GM13977 (cell line): ENCODE measurements at regions not wholly inside any gene's neighbourhood (a gene's known extent, or its start where the extent isn't known, plus 50 kb on each side); places are given as distances from the start of the nearest gene placed in this dataset.

ENCODE experiments used
- DNase-seq: peaks from one replicate; pipeline ENCODE4 v3.0.0; 2012; ENCODE audit warnings: low spot score
- in situ Hi-C: fragments of 300-500 bp; cut with MboI; formaldehyde crosslinking; loops from one replicate; pipeline ENCODE4 v1.12.0; 2022; ENCODE audit warnings: low sequenced_read_pairs, low pct_unique_long_range_greater_than_20kb, mixed read lengths, inconsistent platforms; ENCODE audit not compliant: unreplicated experiment
- TF ChIP-seq, protein P1 (sequence below): IDR thresholded peaks from 2 replicates; pipeline ENCODE4 v1.5.1; 2012; ENCODE audit warnings: mild to moderate bottlenecking, control low read depth; ENCODE audit not compliant: insufficient read depth; ENCODE audit errors: extremely low read depth, missing control alignments

DNA sequence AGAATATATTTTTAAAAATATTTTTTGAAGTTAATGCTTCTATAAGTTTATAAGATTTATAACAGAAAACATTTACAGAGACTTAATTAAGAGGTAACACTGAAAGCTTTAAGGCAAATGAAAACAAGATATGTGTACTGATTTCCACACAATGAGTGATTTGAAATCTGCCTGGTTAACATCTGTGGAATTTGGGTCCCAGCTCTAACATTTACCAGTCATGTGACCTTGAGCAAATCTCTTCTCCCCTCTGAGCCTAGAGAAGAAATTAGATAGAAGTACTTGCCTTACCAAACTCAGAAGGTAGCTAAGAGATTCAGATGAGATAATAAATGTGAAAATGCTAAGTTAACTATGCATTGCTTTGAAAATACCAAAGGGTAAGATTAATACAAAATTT, 458.8 kb upstream of the LCORL start:
- DNase-seq = no peak
- TF ChIP-seq, protein P1, sequence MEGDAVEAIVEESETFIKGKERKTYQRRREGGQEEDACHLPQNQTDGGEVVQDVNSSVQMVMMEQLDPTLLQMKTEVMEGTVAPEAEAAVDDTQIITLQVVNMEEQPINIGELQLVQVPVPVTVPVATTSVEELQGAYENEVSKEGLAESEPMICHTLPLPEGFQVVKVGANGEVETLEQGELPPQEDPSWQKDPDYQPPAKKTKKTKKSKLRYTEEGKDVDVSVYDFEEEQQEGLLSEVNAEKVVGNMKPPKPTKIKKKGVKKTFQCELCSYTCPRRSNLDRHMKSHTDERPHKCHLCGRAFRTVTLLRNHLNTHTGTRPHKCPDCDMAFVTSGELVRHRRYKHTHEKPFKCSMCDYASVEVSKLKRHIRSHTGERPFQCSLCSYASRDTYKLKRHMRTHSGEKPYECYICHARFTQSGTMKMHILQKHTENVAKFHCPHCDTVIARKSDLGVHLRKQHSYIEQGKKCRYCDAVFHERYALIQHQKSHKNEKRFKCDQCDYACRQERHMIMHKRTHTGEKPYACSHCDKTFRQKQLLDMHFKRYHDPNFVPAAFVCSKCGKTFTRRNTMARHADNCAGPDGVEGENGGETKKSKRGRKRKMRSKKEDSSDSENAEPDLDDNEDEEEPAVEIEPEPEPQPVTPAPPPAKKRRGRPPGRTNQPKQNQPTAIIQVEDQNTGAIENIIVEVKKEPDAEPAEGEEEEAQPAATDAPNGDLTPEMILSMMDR = no peak
- in situ Hi-C loops = no loop called here

DNA sequence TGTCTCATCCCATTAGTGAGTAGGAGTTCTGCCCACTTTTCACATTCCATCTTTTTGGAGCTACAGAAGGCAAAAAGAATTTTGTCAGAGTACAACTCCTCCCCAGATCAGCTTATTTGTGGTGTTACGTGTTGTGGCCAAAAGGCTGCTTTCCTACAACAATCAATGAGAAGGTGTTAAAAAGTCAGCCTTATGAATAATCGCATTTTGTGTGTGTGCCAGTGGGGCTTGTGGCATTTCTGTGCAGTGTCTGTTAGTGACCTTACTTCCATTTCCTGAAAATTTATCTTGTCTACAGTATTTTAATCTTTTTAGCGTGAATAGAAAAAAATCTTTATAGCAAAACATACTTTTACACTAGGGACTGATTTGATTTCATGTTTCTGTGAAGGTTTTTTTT, 458.3 kb upstream of the LCORL start:
- in situ Hi-C loops = no loop called here
- no peak for DNase-seq
- TF ChIP-seq, protein P1 = no peak

DNA sequence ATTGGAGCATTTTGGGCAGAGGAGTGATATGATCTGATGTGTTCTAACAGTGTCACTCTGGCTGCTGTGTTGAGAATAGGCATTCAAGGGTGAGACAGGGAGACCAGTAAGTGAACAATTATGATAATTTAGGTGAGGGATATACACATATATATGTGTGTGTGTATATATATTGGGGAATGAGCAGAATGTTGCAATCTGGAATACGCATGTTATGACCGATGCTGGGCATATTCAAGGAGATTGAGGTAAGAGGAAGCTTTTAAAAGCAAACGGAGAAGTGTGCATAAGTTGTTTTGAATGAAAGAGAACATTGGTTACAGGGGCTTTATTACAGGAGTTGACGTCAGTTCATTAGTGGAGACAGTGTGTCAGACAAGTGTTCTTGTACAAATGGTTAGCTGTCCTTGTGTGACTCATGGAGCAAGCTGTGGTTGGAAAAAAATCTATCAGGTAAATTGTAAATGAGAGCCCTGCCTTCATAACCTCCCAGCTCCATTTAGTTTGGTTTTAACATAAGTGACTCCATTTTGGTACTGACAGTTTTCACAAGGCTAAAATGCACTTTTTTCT, 442.5 kb upstream of the LCORL start:
- in situ Hi-C loops = no loop called here
- TF ChIP-seq, protein P1 = no peak

DNA sequence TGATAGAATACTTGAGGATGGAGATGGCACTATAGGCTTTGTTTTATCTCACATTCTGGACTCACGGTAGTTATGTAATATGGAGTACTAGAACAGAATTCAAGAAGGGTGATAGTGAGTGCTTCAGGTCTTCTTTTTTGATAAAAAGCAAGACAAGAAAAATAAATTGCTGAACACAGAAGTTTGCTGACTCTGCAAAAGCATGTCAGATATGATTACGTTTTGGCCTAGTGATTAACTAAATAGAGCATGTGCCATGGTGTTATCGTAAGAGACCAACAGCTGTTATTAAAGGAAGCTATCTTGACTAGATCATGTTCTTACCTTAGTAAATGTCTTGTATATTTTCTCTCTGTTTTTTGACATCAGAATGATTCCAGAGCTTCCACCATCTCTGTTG, 436.9 kb upstream of the LCORL start:
- no peak for DNase-seq
- TF ChIP-seq, protein P1 = no peak
- in situ Hi-C loops = no loop called here

More for the DNA sequence above, 442.5 kb upstream of the LCORL start:
- no peak for DNase-seq

DNA sequence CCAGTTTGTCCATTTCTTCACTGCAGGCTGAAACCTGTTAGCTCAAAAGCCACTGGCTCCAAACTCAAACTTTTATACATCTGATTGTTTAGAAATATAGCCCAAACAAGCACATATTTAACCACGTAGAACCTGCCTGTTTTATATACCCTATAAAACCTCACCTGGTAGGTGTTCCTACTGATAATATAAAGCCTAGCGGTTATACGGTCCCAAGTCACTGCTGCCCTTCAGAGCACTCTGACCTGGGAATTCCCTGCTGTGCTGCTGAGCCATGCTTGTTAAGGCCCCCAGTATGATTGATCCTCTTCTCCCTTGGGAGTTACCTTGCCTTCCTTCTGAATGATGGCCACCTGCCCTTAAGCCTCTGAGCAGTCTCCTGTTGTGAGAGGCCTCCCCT, 432.8 kb upstream of the LCORL start:
- in situ Hi-C loops = no loop called here
- DNase-seq = no peak
- TF ChIP-seq, protein P1 = no peak

DNA sequence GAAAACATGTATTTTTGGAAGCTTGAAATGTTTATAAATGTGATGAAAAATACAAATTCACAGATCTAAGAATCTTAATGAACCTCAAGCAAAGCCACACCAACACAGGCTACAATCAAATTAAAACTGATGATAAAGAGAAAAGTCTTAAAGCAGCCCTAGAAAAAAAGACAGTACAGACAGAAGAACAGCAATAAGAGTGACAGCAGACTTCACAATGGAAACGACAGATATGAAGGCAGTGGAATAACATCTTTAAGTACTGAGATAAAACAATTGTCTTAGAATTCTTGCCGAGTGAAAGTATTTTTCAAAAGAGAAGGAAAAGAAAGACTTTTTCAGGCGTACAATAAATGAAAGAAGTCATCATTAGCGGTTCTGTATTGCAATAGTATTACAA, 423.6 kb upstream of the LCORL start:
- DNase-seq = no peak
- TF ChIP-seq, protein P1 = no peak
- in situ Hi-C loops = no loop called here

DNA sequence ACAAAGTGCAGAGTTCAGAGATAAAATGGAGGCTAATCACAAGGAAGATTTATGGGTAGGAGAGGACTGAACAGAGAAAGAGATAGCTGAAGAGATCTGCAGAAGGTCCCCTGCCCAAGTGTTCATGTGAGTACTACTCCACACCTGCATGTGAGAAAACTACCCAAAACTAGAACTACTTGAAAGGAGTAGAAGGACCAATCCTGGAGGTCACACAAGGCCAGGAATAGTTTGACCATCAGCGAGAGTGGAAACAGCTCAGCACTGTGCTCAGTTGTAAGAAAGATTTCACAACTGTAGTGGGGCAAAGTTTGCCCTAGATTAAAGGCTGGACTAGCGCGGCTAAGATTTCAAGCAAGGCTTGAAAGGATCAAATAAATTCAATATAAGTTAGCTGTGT, 422.7 kb upstream of the LCORL start:
- TF ChIP-seq, protein P1 = no peak
- no peak for DNase-seq
- in situ Hi-C loops = no loop called here
